ENCODE measurements at regions not wholly inside any gene's neighbourhood (a gene's known extent, or its start where the extent isn't known, plus 50 kb on each side); places are given as distances from the start of the nearest gene placed in this dataset.
A peak's percentile ranks its signal among the peaks of the same experiment; 100 is the strongest.
"Not testable (repeated sequence)": the region's sequence is repeated elsewhere in the genome, so short reads cannot be mapped to it uniquely, and the experiment has no call there.

DNA sequence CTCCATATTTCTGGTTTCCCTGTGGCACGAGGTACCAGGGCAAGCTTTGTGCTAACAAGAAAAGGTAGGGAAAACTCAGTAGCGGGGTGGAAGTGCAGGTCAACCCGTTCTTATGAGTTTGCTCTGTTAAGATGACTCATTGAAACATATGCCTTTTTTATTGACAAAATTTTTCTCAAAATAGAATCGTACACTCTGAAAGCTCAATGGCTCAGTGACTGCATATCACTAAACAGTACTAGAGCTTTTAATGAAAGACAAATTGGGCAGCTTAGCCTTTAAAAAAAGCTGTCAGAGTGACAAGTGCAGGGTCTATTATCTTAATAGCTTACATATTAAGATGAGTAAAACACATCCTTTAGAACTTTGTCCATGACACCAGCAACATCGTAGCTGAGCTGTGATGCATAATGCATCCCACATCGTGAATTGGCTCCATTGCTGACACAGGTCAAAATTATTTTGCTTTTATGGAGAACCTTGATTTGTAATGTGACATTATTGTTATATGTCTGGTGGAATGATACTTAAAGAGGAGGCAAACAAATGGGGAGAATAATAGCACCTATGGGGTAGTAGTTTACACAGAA is 264.4 kb downstream of the ETV1 start:
- in situ Hi-C loops (cut with MboI), result loop anchor here (25.0 kb wide), 2 partner anchors 438 to 962 kb away; no protein-coding TSS in a partner anchor
- H4K20me1 ChIP-seq (ENCODE audit: insufficient read depth), result no peaks in the 10 kb centered on the region
- H3K79me2 ChIP-seq (ENCODE audit: insufficient read depth), result no peaks in the 10 kb centered on the region
- H3F3A ChIP-seq (ENCODE audit: insufficient read depth), result no peaks in the 10 kb centered on the region
- H3K9me2 ChIP-seq (ENCODE audit: insufficient read depth), result no peaks in the 10 kb centered on the region
- no peaks in the 10 kb centered on the region for H3K4me1 ChIP-seq (ENCODE audit: insufficient read depth)
- TF ChIP-seq EZH2phosphoT487 (IDR thresholded peaks at IDR 0.05; ENCODE audit: insufficient read depth, low read depth) (no peak), EZH2 (IDR thresholded peaks at IDR 0.05; ENCODE audit: insufficient read depth, poor library complexity, severe bottlenecking) (no peak)
- 44 to 51% methylated on average over 6 of the region's 6 CpGs for whole genome bisulfite sequencing, 2 experiments (ENCODE audit: low coverage in 1 of 2, low lambda C conversion rate in 2 of 2, missing lambda C conversion rate in 2 of 2)
- no peak overlapping the region for H3K9ac ChIP-seq
- no peak overlapping the region for H3K27ac ChIP-seq
- H2AFZ ChIP-seq, result peak overlapping the region; percentile 19; the same call in 1 of the 2 replicates
- no peak overlapping the region for H3K4me3 ChIP-seq
- H3K4me2 ChIP-seq (ENCODE audit: unreplicated experiment), result no peak overlapping the region
- H3K9me3 ChIP-seq (ENCODE audit: low read depth), result no peaks in the 10 kb centered on the region
- H3K27me3 ChIP-seq (replicated peaks; ENCODE audit: insufficient read depth), result no peaks in the 10 kb centered on the region
- H3K36me3 ChIP-seq (ENCODE audit: low read depth), result no peaks in the 10 kb centered on the region
- no peak for DNase-seq

DNA sequence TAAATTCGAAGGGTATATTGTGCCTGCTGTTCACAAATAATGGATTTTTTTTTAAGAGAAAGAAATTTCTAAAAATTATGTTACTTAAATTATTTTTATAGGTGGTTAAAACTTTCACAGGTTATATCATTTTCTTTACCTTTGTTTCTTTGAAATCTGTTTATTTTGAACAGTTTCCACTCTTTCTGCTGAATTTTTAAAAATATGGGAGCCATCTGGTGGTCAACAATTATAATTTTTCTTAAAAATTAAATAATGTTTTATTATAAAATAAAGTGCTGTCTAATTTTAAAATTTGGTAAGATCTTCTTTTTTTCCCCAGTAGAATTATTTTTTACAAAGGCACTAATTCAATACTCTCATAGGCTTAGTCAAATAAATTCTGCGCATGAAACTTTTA is 263.9 kb downstream of the ETV1 start:
- in situ Hi-C loops (cut with MboI), result loop anchor here (25.0 kb wide), 1 partner anchor 962 kb away; no protein-coding TSS in a partner anchor
- Histone ChIP-seq H3K27ac (no peak overlapping the region), H3F3A (ENCODE audit: insufficient read depth) (no peaks in the 10 kb centered on the region), H3K9me3 (ENCODE audit: low read depth) (no peaks in the 10 kb centered on the region), H2AFZ (no peak overlapping the region), H4K20me1 (ENCODE audit: insufficient read depth) (no peaks in the 10 kb centered on the region), H3K4me3 (no peak overlapping the region), H3K9ac (no peak overlapping the region), H3K27me3 (replicated peaks; ENCODE audit: insufficient read depth) (no peaks in the 10 kb centered on the region), H3K4me1 (ENCODE audit: insufficient read depth) (no peaks in the 10 kb centered on the region), H3K4me2 (ENCODE audit: unreplicated experiment) (no peak overlapping the region), H3K36me3 (ENCODE audit: low read depth) (no peaks in the 10 kb centered on the region), H3K79me2 (ENCODE audit: insufficient read depth) (no peaks in the 10 kb centered on the region), H3K9me2 (ENCODE audit: insufficient read depth) (no peaks in the 10 kb centered on the region)
- WGBS, 2 experiments (ENCODE audit: low coverage in 1 of 2, low lambda C conversion rate in 2 of 2, missing lambda C conversion rate in 2 of 2), result 95 to 99% methylated on average over 2 of the region's 2 CpGs
- TF ChIP-seq EZH2 (IDR thresholded peaks at IDR 0.05; ENCODE audit: insufficient read depth, poor library complexity, severe bottlenecking), result no peak
- no peak for TF ChIP-seq EZH2phosphoT487 (IDR thresholded peaks at IDR 0.05; ENCODE audit: insufficient read depth, low read depth)
- peak; percentile 10 for DNase-seq

DNA sequence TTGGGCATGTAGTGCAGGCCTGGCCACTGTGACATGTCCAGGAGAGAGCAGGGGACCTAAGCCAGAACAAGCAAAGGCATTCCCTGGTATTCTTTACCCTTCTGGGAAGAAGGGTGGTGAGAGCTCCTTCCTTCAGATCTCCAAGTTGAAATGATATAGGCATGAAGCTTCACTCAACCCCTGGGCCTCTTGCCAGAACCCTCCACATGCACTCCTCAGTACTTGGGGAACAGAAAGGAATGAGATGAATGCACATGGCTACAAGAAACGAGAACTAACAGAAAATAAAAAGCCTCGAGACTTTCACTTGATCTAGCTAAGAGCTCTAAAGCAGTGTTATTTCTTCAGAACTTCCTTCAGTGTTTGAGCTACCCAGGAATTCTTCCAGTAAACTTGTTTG is 262.2 kb downstream of the ETV1 start:
- H3K27me3 ChIP-seq (replicated peaks; ENCODE audit: insufficient read depth), result no peaks in the 10 kb centered on the region
- no peaks in the 10 kb centered on the region for H3K79me2 ChIP-seq (ENCODE audit: insufficient read depth)
- H3K36me3 ChIP-seq (ENCODE audit: low read depth), result no peaks in the 10 kb centered on the region
- no peak overlapping the region for H3K4me3 ChIP-seq
- H3K9me3 ChIP-seq (ENCODE audit: low read depth), result no peaks in the 10 kb centered on the region
- no peaks in the 10 kb centered on the region for H3K4me1 ChIP-seq (ENCODE audit: insufficient read depth)
- 56 to 62% methylated on average over 2 of the region's 2 CpGs for WGBS, 2 experiments (ENCODE audit: low coverage in 1 of 2, low lambda C conversion rate in 2 of 2, missing lambda C conversion rate in 2 of 2)
- no peaks in the 10 kb centered on the region for H3F3A ChIP-seq (ENCODE audit: insufficient read depth)
- H3K4me2 ChIP-seq (ENCODE audit: unreplicated experiment), result no peak overlapping the region
- H4K20me1 ChIP-seq (ENCODE audit: insufficient read depth), result no peaks in the 10 kb centered on the region
- DNase-seq, result no peak
- TF ChIP-seq EZH2 (IDR thresholded peaks at IDR 0.05; ENCODE audit: insufficient read depth, poor library complexity, severe bottlenecking) (no peak), EZH2phosphoT487 (IDR thresholded peaks at IDR 0.05; ENCODE audit: insufficient read depth, low read depth) (no peak)
- no peaks in the 10 kb centered on the region for H3K9me2 ChIP-seq (ENCODE audit: insufficient read depth)
- in situ Hi-C loops (cut with MboI), result loop anchor here (25.0 kb wide), 1 partner anchor 960 kb away; no protein-coding TSS in a partner anchor
- no peak overlapping the region for H3K9ac ChIP-seq
- no peak overlapping the region for H2AFZ ChIP-seq
- no peak overlapping the region for H3K27ac ChIP-seq

DNA sequence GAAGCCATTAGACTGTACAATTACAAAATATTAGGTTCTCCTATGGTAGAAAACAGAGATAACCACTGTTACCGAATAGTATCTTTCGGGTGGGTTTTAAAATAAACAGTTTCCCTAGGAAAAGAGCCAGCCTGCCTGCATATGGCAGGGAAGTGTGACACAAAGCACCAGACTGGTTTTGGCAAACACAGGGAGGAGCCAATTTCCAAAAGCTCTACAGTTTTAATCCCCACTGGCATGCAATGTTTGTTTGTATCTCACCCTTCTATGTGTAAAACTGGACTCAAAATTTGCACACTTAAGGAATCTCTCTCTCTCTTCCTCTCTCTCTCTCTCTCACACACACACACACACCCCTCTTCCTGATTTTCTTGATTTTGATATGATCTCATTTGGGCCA is 261.7 kb downstream of the ETV1 start:
- Histone ChIP-seq H3K4me3 (no peak overlapping the region), H3K27me3 (replicated peaks; ENCODE audit: insufficient read depth) (no peaks in the 10 kb centered on the region), H3K4me1 (ENCODE audit: insufficient read depth) (no peaks in the 10 kb centered on the region), H3F3A (ENCODE audit: insufficient read depth) (no peaks in the 10 kb centered on the region), H3K9me3 (ENCODE audit: low read depth) (no peaks in the 10 kb centered on the region), H3K4me2 (ENCODE audit: unreplicated experiment) (no peak overlapping the region), H2AFZ (no peak overlapping the region), H3K9ac (no peak overlapping the region), H3K9me2 (ENCODE audit: insufficient read depth) (no peaks in the 10 kb centered on the region), H3K27ac (no peak overlapping the region), H3K36me3 (ENCODE audit: low read depth) (no peaks in the 10 kb centered on the region), H4K20me1 (ENCODE audit: insufficient read depth) (no peaks in the 10 kb centered on the region), H3K79me2 (ENCODE audit: insufficient read depth) (no peaks in the 10 kb centered on the region)
- TF ChIP-seq EZH2phosphoT487 (IDR thresholded peaks at IDR 0.05; ENCODE audit: insufficient read depth, low read depth), result no peak
- no peak for TF ChIP-seq EZH2 (IDR thresholded peaks at IDR 0.05; ENCODE audit: insufficient read depth, poor library complexity, severe bottlenecking)
- WGBS, 2 experiments (ENCODE audit: low coverage in 1 of 2, low lambda C conversion rate in 2 of 2, missing lambda C conversion rate in 2 of 2), result 76 to 87% methylated on average over 2 of the region's 2 CpGs
- DNase-seq, result no peak
- in situ Hi-C loops (cut with MboI), result loop anchor here (25.0 kb wide), 1 partner anchor 960 kb away; no protein-coding TSS in a partner anchor

DNA sequence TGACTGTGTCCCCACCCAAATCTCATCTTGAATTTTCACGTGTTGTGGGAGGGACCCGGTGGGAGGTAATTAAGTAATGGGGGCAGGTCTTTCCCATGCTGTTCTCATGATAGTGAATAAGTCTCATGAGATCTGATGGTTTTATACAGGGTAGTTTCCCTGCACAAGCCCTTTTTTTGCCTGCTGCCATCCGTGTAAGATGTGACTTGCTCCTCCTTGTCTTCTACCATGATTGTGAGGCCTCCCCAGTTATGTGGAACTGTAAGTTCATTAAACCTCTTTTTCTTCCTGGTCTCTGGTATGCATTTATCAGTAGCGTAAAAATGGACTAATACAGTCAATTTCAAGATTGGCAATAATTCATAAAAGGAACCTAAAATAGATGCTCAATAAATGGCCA is 261.0 kb downstream of the ETV1 start:
- H3K27me3 ChIP-seq (replicated peaks; ENCODE audit: insufficient read depth); H3K36me3 ChIP-seq (ENCODE audit: low read depth); H3K79me2 ChIP-seq (ENCODE audit: insufficient read depth); H2AFZ ChIP-seq; H3K9me2 ChIP-seq (ENCODE audit: insufficient read depth); H3K4me1 ChIP-seq (ENCODE audit: insufficient read depth); H3F3A ChIP-seq (ENCODE audit: insufficient read depth); H3K4me3 ChIP-seq; H3K4me2 ChIP-seq (ENCODE audit: unreplicated experiment); H3K9me3 ChIP-seq (ENCODE audit: low read depth); DNase-seq; H3K9ac ChIP-seq; H4K20me1 ChIP-seq (ENCODE audit: insufficient read depth); H3K27ac ChIP-seq: not testable (repeated sequence)
- in situ Hi-C loops (cut with MboI), result loop anchor here (25.0 kb wide), 1 partner anchor 959 kb away; no protein-coding TSS in a partner anchor
- WGBS, 2 experiments (ENCODE audit: low coverage in 1 of 2, low lambda C conversion rate in 2 of 2, missing lambda C conversion rate in 2 of 2), result 74 to 76% methylated on average over 4 of the region's 4 CpGs

Measured in GM23248 (cell line).